GM19372 (cell line): ENCODE measurements at regions not wholly inside any gene's neighbourhood (a gene's known extent, or its start where the extent isn't known, plus 50 kb on each side); places are given as distances from the start of the nearest gene placed in this dataset.
"Not testable (repeated sequence)": the region's sequence is repeated elsewhere in the genome, so short reads cannot be mapped to it uniquely, and the experiment has no call there.

Source experiments
- ATAC-seq: cut with Tn5 transposase; IDR thresholded peaks from one replicate; pipeline ENCODE4 v1.9.1; 2021; ENCODE audit warnings: mild to moderate bottlenecking, low read depth, moderate library complexity; ENCODE audit not compliant: unreplicated experiment

- no peak for ATAC-seq
Measured at GRCh38 chr7:33776788-33777187, 128.6 kb upstream of the BMPER start.

- ATAC-seq: no peak
Measured at GRCh38 chr7:33778195-33778594, 127.1 kb upstream of the BMPER start.

GRCh38 chr7:33779216-33779615, 126.1 kb upstream of the BMPER start:
- no peak for ATAC-seq

GRCh38 chr7:33781167-33781566, 124.2 kb upstream of the BMPER start:
- no peak for ATAC-seq

DNA sequence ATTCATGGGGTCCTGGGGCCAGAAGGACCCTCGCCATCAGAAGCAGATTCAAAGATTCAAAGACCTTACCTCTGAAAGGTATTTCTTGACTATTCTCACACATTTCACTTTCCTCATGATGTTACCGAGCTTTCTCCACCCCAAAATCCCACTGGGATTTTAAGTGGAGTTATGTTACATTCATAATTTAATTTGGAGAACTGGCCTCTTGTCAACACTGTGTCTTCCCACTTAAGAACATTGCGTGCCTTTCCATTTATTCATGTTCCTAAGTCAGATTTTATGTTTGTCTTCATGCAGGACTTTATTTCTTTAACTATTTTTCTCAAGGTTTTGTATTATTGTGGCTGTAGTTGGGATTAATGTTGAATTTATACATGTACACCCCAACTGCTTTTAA, 123.5 kb upstream of the BMPER start:
- ATAC-seq: no peak

DNA sequence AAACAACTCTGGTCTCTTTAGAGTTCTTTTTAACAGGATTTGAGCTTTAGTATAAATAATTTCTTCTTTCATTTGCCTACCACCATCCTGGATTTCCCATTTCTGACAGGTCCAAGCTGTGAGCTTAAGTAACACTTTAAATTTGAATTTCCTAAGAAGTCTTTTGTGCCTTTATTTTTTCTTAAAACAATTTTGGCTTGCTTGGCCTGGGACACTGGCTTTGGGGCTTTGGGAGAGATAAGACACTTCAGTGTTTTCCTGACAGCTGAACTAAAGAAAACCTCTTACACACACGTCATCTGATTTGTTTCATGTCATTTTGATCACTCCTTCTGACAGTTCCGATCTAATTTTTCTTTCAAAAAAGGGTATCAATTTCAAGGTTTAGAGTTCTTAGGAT, 121.3 kb upstream of the BMPER start:
- ATAC-seq: no peak

GRCh38 chr7:33788531-33788930, 116.8 kb upstream of the BMPER start:
- no peak for ATAC-seq

DNA sequence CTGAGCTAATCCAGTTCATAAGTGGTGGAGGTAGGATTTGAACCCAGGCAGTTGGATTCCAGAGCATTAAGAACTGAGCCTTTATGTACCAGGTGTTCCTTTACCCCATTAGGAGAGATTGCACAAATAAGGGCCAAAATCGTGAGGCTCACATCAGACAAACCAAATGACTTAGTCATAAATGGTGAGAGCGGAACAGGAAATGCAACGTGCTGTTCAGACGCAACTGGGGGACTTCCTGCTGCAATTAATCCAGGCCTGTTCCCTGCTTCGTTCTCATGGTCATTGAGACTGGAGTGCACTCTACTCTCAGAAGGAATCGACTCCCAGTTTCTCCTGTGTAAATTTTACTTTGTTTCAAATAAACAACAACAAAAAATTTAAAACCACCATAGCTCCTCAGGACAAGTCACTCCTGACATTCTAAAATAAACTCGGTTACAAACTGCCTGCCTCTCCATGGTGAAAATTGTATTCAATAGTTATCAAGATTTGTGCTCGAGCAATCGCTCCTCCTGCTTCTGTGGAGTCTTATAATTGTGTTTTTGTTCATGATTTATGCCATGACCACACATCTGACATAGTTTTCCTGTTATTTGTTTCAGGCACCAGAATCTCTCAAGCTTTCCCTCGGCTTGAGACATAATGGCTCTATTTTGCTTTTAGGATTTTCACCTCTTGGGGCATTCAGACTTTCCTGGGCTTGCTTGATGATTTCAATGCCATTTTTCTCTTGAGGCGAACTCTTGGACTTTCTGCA, 115.3 kb upstream of the BMPER start:
- ATAC-seq: no peak

DNA sequence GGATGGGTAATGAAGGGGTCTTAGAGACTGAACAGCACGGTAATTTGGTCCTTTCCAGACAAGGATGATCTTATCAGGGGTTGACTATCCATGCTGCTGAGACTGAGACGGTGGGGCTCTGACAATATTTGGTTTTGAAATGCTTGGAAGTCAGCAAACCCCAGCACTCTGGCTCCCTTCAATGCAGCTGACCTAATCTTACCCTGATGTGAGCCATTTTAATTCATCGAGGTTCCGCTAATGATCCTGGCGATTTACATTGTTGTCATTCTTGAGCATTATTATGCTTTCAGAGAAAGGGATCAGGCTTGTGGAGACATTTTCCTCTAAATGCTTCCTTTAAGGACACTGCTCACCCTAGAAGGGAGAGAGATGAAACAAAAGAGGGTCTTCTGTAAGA, 114.6 kb upstream of the BMPER start:
- ATAC-seq: no peak

DNA sequence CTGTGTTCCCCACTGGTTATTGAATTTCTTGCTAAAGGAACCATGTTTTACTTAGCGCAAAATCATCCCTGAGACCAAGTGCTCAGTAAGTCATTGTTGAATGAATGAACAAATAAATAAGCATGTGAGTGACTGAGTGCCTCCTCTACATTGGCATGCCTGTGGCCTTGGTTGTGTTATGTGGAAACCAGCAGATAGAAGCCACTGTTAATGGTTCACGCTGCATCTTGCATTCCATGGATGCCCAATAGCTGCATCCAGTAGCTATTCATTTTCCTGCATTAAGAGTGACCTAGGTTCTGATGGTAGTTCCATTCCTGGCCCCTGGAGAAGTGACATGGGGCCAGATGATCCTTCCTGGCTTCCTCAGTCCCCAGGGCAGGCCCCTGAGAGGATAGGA, 113.3 kb upstream of the BMPER start:
- ATAC-seq: no peak

- ATAC-seq: no peak
Measured at GRCh38 chr7:33792547-33793105, 112.7 kb upstream of the BMPER start.

DNA sequence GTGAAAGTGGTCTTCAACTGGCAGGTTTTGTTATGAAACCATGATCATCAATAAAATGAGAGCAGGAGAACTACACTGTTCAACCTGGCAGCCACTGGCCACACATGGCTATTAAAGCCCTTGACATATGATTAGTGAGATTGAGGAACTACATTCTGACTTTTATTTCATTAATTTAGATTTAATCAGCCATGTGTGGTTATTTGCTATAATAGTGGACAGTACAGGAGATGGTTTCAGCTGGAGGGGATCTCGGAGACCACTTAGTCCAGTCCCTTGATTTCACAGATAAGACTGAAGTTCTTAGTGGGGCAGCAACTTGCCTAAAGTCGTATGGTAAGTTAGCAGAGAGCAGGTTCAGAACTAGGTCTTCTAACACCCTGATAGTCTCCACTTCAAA, 111.7 kb upstream of the BMPER start:
- no peak for ATAC-seq

- ATAC-seq: no peak
Measured at GRCh38 chr7:33794419-33794818, 110.9 kb upstream of the BMPER start.

DNA sequence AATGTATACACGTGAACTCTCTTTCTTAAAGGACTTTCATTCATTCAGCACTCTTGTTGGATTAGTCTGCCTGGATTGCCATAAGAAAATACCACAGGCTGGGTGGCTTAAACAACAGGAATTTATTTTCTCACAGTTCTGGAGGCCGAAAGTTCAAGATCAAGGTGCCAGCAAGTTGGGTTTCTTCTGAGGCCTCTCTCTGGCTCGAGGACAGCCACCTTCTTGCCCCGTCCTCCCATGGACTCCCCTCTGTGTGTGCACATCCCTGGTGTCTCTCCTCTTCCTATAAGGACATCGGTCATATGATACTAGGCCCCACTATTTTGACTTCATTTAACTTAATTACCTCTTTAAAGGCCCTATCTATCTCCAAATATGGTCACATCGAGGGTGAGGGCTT, 110.4 kb upstream of the BMPER start:
- no peak for ATAC-seq

- ATAC-seq: no peak
Measured at GRCh38 chr7:33796538-33796937, 108.8 kb upstream of the BMPER start.

- not testable (repeated sequence) for ATAC-seq
Measured at GRCh38 chr7:33797512-33797911, 107.8 kb upstream of the BMPER start.

- no peak for ATAC-seq
Measured at GRCh38 chr7:33798686-33799325, 106.5 kb upstream of the BMPER start.

DNA sequence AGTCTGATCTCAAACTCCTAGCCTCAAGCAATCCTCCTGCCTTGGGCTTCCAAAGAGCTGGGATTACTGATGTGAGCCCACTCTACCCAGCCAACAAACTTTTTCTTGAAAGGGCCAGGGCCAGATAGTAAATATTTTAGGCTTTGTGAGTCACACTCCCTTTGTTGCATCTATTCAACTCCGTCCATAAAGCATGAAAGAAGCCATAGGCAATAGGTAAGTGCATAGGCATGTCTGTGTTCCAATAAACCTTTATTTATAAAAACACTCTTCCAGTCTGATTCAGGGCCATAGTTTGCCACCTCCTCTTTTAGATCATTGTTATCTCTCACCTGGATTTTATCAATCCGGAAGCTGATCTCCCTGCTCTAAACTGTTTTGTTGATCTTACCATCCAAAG, 105.6 kb upstream of the BMPER start:
- no peak for ATAC-seq

GRCh38 chr7:33802600-33802999, 102.7 kb upstream of the BMPER start:
- ATAC-seq: no peak

DNA sequence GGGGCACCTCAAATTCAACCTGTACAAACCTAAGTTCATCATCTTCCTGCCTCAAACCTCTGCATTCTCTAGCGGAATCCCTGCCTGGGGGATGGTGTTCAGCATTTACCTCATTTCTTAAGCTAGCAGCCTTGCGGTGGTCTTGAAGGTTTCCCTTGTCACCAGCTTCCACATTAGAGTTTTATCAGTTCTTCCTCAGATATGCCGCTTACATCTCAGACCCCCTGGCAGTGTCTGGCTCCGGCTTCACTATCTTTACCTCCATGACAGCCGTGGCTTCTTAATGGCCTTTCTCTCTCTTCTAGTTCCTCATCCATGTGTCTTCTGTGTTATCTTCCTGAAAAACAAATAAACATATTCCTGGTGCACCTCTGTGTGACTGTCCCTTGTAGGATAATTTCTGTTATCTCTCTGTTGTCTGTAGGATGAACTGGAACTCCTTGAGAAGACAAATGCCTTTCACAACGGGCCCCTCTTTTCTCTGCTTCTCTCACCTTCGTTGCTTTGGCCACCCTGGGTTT, 101.1 kb upstream of the BMPER start:
- ATAC-seq: no peak

GRCh38 chr7:33805630-33806233, 99.6 kb upstream of the BMPER start:
- no peak for ATAC-seq
